ENCODE measurements at regions not wholly inside any gene's neighbourhood (a gene's known extent, or its start where the extent isn't known, plus 50 kb on each side); places are given as distances from the start of the nearest gene placed in this dataset.

- intact Hi-C loops (cut with DNase I; ENCODE audit: low total_unique reads) = no loop called here
- 59 to 73% methylated on average over 2 of the region's 2 CpGs for WGBS, 2 donors (ENCODE audit: low coverage in 1 of 2)
- no peak for DNase-seq
Measured at GRCh38 chr18:44048846-44049245, 631.8 kb upstream of the SETBP1 start.

GRCh38 chr18:44051026-44051425, 629.7 kb upstream of the SETBP1 start:
- TF ChIP-seq POLR2A (IDR thresholded peaks at IDR 0.05) (no peak), EP300 (IDR thresholded peaks at IDR 0.05; ENCODE audit: low read depth) (no peak), POLR2AphosphoS5 (IDR thresholded peaks at IDR 0.05) (no peak), CTCF (IDR thresholded peaks at IDR 0.05) (no peak)
- no peaks in the 10 kb centered on the region for H3K27me3 ChIP-seq
- H3K27ac ChIP-seq = no peak overlapping the region
- H3K4me3 ChIP-seq = no peak overlapping the region
- H3K36me3 ChIP-seq = no peaks in the 10 kb centered on the region
- in situ Hi-C loops (cut with MboI; ENCODE audit: low pct_ligation_motif_present in 1 of 4, low pct_unique_long_range_greater_than_20kb in 1 of 4, low sequenced_read_pairs in 3 of 4) = no loop called here
- DNase-seq = no peak
- no peaks in the 10 kb centered on the region for H3K9me3 ChIP-seq
- H3K4me1 ChIP-seq = no peaks in the 10 kb centered on the region
- WGBS, 2 donors (ENCODE audit: low coverage in 1 of 2) = 57% methylated on average over 1 of the region's 1 CpG; no CpG with 5 or more reads in 1 of the 2 donors
- intact Hi-C loops (cut with DNase I; ENCODE audit: low total_unique reads) = no loop called here

More at GRCh38 chr18:44048846-44049245, 631.8 kb upstream of the SETBP1 start:
- H3K4me3 ChIP-seq = no peak overlapping the region
- no peaks in the 10 kb centered on the region for H3K27me3 ChIP-seq
- in situ Hi-C loops (cut with MboI; ENCODE audit: low pct_ligation_motif_present in 1 of 4, low pct_unique_long_range_greater_than_20kb in 1 of 4, low sequenced_read_pairs in 3 of 4) = no loop called here
- no peak overlapping the region for H3K27ac ChIP-seq
- TF ChIP-seq CTCF (IDR thresholded peaks at IDR 0.05) (no peak), EP300 (IDR thresholded peaks at IDR 0.05; ENCODE audit: low read depth) (no peak), POLR2A (IDR thresholded peaks at IDR 0.05) (no peak), POLR2AphosphoS5 (IDR thresholded peaks at IDR 0.05) (no peak)
- H3K36me3 ChIP-seq = no peaks in the 10 kb centered on the region
- no peaks in the 10 kb centered on the region for H3K4me1 ChIP-seq
- H3K9me3 ChIP-seq = no peaks in the 10 kb centered on the region

GRCh38 chr18:44054514-44054913, 626.2 kb upstream of the SETBP1 start:
- in situ Hi-C loops (cut with MboI; ENCODE audit: low pct_ligation_motif_present in 1 of 4, low pct_unique_long_range_greater_than_20kb in 1 of 4, low sequenced_read_pairs in 3 of 4) (no loop called here), intact Hi-C loops (cut with DNase I; ENCODE audit: low total_unique reads) (no loop called here)
- TF ChIP-seq EP300 (IDR thresholded peaks at IDR 0.05; ENCODE audit: low read depth) = no peak
- no peak for TF ChIP-seq POLR2AphosphoS5 (IDR thresholded peaks at IDR 0.05)
- no peak for TF ChIP-seq CTCF (IDR thresholded peaks at IDR 0.05)
- no peak for TF ChIP-seq POLR2A (IDR thresholded peaks at IDR 0.05)
- Histone ChIP-seq H3K9me3 (no peaks in the 10 kb centered on the region), H3K27ac (no peak overlapping the region), H3K27me3 (no peaks in the 10 kb centered on the region), H3K4me3 (no peak overlapping the region), H3K4me1 (no peaks in the 10 kb centered on the region), H3K36me3 (no peaks in the 10 kb centered on the region)
- 44% methylated on average over 1 of the region's 1 CpG for WGBS, 2 donors (ENCODE audit: low coverage in 1 of 2)
- DNase-seq = no peak

- no peaks in the 10 kb centered on the region for H3K36me3 ChIP-seq
- H3K4me1 ChIP-seq = no peaks in the 10 kb centered on the region
- no peaks in the 10 kb centered on the region for H3K27me3 ChIP-seq
- WGBS, 2 donors (ENCODE audit: low coverage in 1 of 2) = 80 to 87% methylated on average over 1 to 3 of the region's 3 CpGs
- no peaks in the 10 kb centered on the region for H3K9me3 ChIP-seq
- in situ Hi-C loops (cut with MboI; ENCODE audit: low pct_ligation_motif_present in 1 of 4, low pct_unique_long_range_greater_than_20kb in 1 of 4, low sequenced_read_pairs in 3 of 4) (no loop called here), intact Hi-C loops (cut with DNase I; ENCODE audit: low total_unique reads) (no loop called here)
- no peak overlapping the region for H3K4me3 ChIP-seq
- no peak overlapping the region for H3K27ac ChIP-seq
- DNase-seq = no peak
- TF ChIP-seq POLR2AphosphoS5 (IDR thresholded peaks at IDR 0.05) = no peak
- no peak for TF ChIP-seq CTCF (IDR thresholded peaks at IDR 0.05)
- TF ChIP-seq EP300 (IDR thresholded peaks at IDR 0.05; ENCODE audit: low read depth) = no peak
- no peak for TF ChIP-seq POLR2A (IDR thresholded peaks at IDR 0.05)
Measured at GRCh38 chr18:44060197-44060596, 620.5 kb upstream of the SETBP1 start.

Data from transverse colon (tissue), 4 donors.